GF-D8 (cell line): ENCODE measurements at regions not wholly inside any gene's neighbourhood (a gene's known extent, or its start where the extent isn't known, plus 50 kb on each side); places are given as distances from the start of the nearest gene placed in this dataset.

Experiments
- DNase-seq: peaks from one replicate; lab custom pipeline; 2025; lab: John Stamatoyannopoulos, UW

DNA sequence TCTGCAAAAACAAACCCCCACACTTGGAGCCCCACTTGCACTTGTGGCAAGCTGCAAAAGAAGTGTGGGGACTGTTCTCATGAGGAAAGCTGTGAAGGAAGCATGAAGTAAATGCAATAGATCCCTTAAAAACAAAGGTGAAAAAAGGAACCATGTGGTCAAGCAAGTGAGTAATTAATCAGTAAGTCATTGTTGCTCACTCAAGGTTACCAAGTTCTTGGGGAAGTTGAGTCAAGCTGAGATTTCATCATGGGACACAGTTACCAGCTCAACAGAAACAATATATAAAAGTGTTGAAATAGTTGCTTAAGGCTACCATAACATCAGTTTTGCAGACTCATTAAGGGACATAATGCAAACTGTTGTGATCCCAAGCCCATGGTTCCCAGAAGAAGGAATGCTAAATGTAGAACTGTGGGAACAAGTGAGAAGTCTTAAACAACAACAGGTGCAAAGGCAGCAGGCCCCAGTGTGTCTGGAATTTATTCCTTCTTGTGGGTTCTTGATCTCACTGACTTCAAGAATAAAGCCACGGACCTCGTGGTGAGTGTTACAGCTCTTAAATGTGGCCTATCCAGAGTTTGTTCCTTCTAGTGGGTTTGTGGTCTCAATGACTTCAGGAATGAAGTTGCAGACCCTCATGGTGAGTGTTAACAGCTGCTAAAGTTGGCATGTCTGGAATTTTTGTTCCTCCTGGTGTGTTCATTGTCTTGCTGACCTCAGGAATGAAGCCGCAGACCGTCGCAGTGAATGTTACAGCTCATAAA is 336.3 kb upstream of the RBMY1B start:
- peak; percentile 0 for DNase-seq

DNA sequence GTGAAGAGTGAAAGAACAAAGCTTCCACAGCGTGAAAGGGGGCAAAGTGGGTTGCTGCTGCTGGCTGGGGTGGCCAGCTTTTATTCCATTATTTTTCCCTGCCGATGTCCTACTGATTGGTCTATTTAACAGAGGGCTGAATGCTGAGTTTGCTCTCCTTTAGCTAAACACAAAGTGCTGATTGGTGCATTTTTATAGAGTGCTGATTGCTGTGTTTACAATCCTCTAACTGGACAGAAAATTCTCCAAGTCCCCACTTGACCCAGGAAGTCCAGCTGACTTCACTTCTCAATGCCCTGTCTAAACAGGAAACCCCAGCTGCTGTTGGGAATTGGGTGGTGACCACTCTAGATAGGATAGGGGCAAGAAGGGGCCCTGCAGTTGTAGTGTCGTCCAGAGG is 335.6 kb upstream of the RBMY1B start:
- no peak for DNase-seq

DNA sequence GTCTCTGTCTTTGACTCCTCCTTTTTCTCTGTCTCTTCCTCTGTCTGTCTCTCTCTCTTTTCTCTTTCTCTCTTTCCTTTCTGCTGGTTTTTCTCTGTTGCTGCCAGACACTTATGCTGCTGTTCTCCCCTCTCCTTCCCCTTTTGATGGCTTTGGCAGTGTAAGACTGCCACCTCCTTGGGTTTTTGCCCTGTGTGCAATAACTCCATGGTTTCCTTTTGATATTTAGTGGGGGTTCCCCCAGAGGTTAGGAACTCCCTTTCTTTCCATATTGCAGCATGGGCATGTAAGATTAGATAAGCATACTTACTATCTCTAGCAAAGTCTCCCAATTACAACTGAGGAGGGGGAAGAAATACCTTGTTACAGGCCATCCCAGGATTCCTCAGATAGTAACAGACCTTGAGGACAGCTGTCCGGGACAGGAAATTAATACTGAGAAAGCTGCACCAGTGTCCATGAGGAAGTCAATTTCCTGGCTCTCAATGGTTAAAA is 333.8 kb upstream of the RBMY1B start:
- no peak for DNase-seq

DNA sequence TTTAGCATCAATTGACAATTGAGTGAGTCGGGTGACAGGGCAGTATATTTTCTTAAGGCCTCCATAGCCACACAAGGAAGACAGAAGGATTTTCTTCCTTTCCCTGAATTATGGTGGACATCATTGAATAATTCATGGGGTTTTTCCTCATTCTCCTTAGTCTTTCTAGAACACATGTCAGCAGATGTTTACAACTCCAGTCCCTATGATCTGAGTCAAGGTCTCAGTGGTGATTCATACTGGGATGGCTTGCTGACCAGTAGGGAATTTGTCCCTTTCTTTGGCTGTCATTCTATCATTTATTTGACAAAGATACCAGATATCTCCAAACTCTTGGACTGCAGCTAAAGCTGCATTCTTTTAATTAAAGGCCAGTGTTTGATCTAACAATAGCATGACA is 332.9 kb upstream of the RBMY1B start:
- DNase-seq = no peak

DNA sequence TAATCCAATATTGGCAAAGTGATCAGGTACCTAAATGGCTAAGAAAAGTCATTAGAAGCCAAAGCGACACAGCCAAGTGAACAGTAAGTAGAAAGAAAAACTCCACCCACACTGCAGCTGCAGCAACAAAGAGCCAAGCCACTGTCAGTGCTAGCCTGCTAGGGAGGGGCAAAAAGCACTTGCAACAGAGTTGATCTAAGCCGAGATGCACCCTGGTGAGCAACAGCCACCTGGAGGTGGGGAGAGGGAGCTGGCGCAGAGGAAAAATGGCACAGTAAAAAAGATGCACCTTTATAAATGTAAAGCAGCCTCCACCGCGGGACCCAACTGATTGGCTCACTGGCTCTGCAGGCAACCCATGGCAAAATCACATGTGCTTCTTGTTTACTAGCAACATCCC is 330.2 kb upstream of the RBMY1B start:
- no peak for DNase-seq

DNA sequence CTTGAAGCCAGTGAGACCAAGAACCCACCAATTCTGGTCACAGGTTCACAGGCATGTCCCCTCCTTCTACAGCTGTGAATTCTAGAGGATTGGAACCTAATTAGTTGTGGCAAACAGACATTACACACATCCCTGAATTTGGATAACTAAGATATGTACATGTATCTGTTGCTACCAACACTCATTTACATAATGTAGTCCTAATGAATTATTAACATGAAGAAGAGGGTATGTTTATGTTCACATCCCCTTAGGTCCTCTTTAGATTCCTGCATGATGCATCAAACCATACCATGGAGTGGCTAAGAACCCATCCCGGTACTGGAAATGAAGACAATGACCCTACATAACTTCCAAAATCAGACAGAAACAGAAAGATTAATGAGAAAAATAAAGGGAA is 326.9 kb upstream of the RBMY1B start:
- DNase-seq = no peak

DNA sequence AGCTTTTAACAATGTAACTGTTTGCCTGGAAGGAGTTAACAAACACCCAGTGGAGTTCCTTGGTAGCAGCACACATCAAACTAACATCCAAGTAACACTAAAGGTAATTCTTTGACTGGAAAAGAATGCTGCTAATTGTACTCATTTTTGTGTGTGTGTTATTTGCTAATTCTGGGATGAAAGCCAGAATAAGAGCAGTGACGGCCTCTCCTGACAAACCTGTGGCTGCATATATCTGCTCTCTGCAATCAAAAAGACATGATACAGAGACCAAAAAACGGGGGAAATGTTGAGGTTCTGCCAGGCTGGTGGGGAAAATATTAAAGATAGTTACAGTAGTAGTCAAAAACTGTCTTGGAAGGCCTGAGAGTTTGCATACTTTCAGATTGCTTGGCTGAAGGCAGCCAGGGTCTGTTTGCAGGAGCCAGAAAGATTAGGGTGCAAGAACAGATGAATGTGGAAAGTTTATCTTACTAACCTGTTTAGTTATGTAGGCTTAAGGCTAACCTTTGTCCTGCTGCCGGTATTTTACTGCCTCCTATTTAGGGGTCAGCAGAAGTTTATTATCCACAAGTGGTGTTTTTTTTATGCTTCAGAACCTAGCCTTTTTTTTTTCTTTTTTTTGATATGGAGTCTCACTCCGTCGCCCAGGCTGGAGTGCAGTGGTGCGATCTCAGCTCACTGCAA is 325.6 kb upstream of the RBMY1B start:
- DNase-seq = no peak

DNA sequence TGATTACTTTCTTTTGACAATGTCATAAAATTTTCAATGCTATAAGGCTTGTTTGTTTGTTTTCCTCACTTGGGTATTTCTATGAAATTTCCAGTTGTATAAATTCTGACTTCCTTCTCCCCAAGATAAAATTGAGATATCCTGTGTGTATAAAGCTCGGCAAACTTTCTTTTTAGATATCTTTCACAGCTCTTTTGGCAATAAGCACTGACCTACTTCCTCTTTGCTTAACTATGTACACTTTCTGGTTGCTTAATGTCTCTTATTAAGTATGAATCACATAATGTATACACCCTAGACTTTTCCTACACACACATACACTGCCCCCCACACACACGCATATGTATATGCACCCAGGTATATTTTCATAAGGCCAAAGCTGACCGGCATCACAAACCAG is 318.4 kb upstream of the RBMY1B start:
- DNase-seq = no peak

DNA sequence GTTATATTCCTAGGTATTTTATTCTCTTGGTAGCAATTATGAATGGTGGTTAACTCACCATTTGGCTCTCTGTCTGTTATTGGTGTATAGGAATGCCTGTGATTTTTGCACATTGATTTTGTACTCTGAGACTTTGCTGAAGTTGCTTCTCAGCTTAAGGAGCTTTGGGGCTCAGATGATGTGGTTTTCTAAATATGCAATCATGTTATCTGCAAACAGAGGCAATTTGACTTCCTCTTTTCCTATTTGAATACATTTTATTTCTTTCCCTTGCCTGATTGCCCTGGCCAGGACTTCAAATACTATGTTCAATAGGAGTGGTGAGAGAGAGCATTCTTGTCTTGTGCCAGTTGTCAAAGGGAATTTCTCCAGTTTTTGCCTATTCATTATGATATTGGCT is 310.9 kb upstream of the RBMY1B start:
- no peak for DNase-seq

DNA sequence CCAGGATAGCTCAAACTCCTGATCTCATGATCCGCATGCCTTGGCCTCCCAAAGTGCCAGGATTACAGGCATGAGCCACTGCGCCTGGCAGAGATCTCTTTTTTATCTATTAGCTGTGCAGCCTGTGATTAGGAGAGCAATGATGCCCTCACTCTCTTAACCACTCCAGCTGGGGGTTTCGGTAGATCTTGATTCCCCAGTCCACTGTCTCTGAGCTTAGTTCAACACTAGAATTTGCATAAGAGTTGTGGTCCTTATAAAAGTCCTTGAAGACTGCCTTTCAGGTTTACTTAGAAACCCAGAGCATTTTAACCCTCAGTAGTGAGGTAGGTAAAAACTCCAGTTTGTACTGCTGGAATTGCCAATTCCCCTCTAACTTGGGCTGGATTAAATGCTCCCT is 283.3 kb upstream of the RBMY1B start:
- DNase-seq = no peak

DNA sequence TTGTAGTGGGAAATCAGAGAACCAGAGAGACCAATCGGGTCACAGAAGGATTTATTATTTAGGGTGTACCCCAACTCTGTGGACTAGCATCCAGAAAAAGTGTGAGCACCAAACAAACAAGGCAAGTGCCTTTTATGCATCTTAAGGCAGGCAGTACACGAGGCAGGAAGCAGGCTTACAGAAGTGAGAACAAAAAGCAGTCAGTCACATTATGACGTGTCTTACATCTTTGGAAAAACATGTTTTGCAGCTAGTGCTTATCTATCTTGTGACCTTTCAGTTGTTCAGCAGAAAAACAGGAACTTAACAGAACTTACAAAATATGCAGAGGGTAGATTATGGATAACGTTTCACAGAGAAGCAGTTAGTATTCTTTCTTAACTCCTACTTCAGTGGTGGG is 270.9 kb upstream of the RBMY1B start:
- DNase-seq = peak; percentile 41

DNA sequence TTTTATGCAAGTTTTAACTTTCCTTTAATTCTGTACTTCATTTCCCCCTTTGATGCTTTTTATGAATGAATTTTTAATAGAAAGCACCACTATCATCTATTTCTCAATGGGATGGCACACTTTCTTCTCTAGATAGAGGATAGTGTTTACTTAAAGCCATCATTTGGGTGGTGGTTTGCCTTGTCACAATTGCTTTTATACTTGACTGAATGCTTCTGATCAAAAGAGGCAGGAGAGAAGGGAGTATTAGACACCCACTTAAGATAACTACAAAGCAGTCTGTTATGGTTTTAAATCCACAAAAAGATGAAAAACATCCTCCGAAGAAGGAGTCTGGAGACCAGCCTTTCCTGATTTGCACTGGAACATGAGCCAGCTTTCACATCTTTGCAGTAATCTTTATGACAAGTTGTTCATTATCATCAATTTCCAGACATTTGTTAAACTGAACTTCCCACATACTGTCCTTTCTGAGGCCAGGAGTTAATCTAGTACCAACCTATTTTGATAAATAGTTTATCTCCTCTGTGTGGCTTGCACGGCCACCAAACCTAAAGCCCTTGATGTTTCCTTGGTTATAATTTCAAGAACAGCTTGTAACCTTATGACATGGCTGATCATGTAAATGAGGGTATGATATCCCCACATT is 270.4 kb upstream of the RBMY1B start:
- DNase-seq = no peak

DNA sequence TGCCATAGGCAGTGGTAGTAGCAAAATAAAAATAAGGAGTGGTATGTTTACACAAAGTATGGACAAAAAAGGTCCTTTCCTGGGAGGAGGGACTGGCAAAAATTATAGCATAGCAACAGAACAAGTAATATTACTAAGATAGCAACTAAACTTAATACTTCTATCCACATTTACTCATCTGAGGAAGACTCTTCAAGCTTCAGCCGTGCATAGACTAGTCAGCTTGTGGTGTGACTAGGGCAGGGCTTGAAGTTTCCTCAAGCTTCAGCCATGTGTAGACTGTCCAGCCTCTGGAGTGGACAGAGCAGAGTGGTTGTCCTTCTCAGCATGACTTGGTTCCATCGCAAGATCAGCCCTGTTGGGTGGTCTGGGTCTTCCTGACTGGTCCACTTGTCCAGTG is 268.3 kb upstream of the RBMY1B start:
- DNase-seq = no peak

DNA sequence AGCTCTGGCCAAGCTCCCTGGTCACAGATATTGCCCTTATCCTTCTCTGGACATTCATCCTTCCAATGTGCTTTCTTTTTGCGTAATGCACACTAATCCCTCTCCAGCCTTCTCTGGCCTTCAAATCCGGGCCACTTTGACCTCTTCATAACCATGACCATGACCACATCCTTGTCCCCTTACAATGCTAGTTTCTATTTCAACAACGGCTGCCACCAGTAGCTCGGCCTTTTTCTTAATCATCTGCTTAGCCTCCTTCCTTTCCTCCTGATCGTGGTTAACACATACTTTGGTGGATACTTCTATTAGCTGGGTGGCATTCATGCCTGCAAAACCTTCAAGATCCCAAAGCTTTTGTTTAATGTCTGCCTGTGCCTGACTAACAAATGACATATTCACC is 264.4 kb upstream of the RBMY1B start:
- DNase-seq = no peak

DNA sequence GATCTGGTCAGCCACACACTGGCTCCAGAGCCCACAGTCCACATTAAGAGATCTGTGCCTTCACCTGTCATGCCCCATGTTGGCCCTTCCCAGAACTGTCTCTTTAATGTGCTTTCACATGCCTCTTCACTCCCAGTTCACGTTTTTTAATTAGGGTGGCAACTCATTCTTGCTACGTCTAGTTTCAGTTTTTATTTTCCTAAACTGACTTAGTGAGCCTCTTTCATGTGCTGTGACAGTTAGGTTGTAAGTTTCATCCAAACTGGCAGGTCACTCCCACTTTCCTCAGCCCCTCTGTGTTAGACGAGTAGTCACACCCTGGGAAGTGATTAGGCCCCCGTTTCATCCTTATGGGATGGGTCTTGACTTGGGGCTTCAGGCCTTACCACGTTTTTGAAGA is 262.5 kb upstream of the RBMY1B start:
- no peak for DNase-seq

DNA sequence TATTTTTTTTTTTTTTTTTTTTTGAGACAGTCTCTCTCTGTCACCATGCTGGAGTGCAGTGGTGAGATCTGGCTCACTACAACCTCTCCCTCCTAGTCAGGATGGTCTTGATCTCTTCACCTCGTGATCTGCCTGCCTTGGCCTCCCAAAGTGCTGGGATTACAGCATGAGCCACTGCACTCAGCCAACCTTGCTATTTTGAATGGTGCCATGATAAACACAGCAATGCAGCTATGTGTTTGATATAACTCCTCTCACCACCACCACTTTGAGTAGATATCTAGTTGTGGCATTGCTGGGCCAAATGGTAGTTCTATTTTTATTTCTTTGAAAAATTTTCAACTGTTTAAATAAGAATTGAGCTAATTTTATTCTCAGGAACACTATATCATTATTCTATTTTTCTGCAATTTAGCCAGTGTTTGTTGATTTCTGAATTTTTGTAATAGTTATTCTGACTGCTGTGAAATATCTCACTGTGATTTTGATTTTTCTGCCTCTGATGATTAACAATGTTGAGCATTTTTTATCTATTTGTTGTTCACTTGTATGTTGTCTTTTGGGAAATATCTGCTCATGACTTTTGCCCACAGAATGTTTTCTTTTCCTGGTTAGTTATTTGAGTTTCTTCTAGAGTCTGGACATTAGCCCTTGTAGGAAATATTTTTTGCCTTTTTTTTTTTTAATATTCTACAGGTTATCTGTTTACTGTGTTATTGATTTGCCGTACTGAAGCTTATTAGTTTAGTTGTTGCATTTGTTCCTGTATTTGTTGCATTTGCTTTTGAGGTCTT is 257.5 kb upstream of the RBMY1B start:
- no peak for DNase-seq

DNA sequence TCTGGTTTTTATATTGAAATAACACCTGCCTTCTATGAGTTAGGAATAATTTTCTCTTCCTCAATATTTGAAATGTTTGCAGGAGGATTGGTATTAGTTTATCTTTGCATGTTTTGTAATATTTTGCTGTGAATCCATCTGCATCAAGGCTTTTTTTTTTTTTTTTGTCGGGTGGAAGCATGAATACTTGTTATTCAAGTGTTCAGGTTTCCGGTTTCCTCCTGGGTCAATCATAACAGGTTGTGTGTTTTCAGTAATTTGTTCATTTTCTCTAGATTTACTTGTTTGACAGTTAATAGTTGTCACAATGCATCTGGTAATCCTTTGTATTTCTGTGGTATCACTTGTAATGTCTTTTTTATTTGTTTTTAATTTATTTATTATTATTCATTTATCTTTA is 256.7 kb upstream of the RBMY1B start:
- DNase-seq = no peak

DNA sequence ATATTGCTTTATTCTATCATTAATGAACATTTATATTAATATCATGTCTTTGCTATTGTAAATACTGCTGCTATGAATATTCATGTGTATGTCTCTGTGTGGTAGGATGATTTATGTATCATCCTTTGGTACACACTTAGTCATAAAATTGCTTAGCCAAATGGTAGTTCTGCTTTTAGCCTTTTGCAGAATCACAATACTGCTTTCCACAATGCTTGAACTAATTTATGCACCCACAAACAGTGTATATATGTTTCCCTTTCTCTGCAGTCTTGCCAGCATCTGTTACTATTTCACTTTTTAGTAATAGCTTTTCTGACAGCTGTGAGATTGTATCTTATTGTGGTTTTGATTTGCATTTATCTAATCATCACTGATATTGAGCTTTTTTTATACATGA is 254.3 kb upstream of the RBMY1B start:
- DNase-seq = no peak

DNA sequence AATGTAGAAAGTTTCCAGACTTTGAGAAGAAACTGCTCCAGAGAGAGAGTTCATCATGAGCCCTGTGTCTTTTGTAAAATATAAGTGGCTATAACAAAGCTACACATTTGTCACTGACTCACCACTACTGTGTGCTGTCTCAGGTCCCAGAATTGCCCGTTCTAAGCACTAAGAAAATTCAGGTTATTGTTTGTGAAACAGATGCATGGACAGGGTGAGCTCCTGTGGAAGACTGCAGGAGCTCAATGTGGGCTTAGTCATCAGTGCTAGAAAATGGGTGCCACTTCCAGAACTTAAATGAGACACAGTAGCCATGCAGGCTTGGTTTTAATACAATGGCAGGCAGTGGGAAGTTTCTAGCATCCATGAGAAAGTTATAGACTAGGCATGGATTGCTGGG is 251.4 kb upstream of the RBMY1B start:
- no peak for DNase-seq

DNA sequence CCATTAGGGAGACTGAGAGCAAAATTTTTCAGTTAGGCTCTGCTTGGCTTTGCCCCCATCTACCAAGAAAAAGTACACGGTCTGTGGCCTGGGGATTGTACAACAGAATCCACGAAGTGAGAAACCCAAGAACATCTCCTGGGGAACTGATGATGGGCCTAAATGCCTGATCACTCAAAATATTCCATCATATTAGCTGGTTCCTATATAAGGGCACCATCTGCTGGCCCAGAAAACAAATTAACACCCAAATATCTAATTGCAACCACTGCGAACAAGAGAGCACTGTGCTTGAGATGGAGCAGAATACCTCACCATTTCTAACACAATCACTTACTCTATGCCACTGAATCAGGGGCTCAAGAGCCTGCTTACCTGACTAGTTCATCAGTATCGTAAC is 250.8 kb upstream of the RBMY1B start:
- no peak for DNase-seq

DNA sequence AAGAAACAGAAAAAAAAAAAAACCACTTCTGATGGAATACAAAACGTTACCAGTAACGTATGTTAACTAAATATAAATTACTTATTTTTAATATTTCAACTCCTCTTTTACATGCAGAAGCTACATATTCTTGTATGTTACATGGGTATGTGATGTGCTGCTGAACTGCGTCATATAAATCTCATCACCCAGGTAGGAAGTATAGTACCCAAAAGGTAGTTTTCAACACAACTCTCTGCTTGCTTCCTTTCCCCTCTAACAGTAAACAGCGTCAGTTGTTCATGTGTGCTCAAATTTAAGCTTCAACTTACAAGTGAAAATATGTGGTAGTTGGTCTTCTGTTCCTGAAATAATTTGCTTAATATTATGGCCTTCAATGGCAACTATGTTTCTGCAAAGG is 250.0 kb upstream of the RBMY1B start:
- no peak for DNase-seq

DNA sequence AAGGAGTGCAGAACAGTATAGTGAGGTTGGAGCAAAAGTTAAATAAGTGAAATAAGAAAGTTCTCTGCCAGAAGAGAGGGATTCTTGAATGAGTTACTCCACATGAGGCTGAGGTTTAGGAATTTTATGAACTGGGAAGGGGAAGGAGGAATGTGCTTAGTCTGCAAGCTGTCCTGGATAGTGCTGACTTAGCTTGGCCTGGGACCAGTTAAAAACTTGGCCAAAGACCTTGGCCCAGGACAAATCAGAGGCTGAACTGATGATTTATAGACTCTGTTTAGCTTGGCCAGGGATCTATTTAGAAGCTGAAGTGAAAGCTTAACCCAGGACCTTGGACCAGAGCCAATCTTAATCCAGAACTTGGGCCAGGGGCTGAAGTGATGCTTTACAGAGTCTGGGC is 244.4 kb upstream of the RBMY1B start:
- no peak for DNase-seq
